SKM-1 treated with dmso at 0.1 percent for 144 hours (cell line): ENCODE measurements at regions not wholly inside any gene's neighbourhood (a gene's known extent, or its start where the extent isn't known, plus 50 kb on each side); places are given as distances from the start of the nearest gene placed in this dataset.
A peak's percentile ranks its signal among the peaks of the same experiment; 100 is the strongest.

Experiments used
- DNase-seq: peaks from one replicate; lab custom pipeline; 2025; ENCODE audit not compliant: unreplicated experiment; lab: John Stamatoyannopoulos, UW

DNA sequence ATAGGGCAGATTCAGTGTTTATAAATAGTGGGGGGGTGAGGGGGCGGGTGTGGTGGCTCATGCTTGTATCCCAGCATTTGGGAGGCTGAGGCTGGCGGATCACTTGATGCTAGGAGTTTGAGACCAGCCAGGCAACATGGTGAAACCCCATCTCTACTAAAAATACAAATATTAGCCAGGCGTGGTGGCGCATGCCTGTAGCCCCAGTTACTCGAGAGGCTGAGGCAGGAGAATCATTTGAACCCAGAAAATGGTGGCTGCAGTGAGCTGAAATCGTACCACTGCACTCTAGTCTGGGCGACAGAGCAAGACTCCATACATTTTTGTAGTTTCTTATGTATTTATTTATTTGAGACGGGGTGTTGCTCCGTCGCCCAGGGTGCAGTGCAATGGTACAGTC lies 109.0 kb upstream of the ZNF217 start:
- no peak for DNase-seq

DNA sequence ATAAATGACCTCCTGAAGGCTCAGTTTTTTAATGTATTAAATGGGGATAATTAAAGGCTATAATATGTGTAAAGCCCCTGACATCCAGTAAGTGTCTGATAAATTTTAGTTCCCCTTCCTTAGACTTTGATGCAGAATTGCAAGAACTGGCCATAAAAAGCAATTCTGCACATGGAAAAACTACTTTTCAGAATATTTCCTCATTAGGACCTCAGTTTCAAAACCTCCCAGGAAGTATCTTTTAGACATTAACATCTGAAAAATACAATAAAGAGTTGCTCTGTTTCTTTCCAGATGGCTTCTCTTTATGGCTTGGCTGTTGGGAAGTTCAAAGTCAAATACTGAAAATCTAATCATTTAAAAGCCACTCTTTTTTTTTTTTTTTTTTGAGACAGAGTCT lies 106.3 kb upstream of the ZNF217 start:
- DNase-seq = no peak

DNA sequence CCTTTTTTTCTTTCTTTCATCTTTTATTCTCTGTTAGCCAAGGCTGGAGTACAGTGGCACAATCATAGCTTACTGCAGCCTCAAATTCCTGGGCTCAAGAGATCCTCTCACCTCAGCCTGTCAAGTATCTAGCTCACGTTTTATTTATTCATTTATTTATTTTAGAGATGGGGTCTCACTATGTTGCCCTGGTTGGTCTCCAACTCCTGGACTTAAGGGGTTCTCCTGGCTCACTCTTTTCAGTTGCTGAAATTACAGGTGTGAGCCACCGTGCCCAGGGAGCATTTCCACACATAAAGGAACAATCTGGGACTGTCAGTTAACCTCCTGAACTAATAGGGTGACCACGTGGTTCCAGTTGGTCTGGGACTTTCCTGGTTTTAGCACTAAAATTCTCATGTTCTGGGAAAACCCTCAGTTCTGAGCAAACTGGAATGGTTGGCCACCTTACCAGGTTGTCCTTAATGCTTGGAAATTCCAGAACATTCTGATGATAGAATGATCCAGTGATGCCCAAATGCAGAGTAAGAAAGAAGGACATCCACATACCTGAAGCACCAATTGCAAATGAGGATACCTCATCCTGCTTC lies 105.5 kb upstream of the ZNF217 start:
- no peak for DNase-seq

DNA sequence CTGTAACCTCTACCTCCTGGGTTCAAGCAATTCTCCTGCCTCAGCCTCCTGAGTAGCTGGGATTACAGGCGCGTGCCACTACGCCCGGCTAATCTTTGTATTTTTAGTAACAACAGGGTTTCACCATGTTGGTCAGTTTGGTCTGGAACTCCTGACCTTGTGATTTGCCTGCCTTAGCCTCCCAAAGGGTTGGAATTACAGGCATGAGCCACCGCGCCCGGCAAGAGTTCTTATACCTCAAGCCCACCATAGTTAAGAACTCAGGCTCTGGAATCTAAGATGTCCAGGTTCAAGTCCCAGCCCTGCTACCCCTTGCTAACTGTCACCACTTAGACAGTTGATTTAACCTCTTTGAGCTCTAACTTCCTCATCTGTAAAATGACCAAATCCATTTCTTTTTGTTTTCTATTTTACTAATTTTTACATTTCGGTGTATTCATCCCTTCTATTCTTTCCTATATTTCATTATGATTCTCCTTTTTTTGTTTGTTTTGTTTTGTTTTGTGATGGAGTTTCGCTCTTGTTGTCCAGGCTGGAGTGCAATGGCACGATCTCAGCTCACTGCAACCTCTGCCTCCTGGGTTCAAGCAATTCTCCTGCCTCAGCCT lies 104.8 kb upstream of the ZNF217 start:
- DNase-seq = peak; percentile 47

DNA sequence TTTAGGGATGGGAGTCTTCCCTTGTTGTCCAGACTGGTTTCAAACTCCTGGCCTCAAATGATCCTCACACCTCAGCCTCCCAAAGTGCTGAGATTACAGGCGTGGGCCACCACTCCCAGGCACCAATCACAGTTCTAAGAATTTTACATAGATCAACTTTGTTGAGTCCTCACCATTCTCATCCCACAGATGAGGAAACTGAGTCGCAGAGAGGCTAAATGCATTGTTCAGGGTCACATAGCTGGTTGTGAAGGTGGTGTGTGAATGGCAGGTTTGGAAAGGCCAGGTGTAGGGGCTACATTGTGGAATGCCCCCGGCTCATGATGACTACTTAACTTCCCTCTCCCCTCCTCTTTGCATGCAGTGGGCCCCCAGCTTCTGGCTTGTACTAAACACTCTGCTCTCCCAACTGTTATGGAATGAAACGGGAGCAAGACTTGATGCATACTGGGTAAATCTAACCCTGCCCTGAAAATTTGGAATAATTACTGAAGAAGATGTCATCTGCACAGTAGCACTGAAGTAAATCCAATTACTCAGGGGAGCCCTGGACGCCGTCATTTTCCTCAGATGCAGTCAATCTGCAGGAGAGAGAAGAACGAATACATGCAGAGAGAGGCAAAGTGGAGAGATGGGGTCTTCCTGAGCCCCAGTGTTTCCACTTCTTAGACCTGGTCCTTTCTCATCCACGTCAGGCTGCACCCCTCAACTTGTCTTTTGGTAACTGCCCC lies 102.3 kb upstream of the ZNF217 start:
- no peak for DNase-seq

DNA sequence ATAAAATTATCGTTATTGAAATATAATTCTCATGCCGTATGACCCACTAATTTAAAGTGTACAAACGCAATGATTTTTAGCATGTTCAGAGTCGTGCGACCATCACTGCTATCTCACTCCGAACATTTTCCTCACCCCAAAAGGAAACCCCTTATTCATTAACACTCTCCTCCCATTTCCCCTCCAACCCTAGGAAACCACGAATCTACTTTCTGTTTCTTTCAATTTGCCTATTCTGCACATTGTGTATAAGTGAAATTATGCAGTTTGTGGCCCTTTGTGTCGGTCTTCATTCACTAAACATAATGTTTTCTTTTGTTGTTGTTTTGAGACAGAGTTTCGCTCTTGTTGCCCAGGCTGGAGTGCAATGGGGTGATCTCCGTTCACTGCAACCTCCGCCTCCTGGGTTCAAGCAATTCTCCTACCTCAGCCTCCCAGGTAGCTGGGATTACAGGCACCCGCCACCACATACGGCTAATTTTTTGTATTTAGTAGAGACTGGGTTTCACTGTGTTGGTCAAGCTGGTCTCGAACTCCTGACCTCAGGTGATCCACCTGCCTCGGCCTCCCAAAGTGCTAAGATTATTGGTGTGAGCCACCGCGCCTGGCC lies 99.7 kb upstream of the ZNF217 start:
- DNase-seq = no peak

DNA sequence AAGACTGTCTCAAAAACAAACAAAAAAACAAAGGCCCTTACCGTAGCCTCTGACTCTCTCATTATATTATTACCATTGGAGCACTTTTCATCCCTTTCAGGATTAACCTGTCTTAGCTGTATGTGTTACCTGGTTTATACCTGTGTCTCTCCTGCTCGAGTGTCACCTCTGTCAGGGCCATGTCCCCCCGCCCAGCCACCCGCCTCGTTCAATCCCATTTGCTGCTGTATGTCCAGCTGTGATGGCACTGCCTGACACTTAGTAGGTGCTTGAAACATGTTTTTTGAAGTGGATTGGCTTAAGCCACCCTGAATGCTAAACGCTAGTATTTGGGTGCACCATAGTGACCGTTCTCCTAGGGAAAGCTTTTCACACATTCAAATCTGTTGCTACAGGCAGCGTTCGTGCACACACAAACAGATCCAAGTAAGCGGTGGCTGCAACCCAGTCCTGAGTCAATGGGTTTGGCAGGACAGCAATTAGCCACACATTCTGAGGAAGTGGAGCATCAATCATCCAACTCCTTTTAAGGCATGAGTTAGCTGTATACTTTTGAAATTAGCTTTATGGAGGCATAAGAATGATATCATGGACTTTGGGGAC lies 98.9 kb upstream of the ZNF217 start:
- no peak for DNase-seq

DNA sequence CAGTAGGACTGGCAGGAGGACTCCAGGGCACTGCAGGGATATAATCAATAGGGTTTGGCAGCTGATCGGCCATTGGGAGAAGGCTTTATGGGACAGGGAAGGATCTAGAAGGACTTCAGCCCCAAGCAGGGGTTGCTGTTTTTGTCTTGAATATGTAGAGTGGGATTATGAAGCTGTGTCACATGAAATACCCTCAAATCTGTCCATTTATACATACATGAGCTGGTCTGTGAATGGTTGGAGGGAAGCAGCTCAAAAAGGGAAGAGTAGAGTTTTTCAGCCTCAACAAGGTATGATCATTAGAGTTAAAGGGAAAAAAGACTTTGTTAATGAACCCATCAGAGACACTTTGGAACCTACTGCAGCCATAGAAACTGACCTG lies 98.2 kb upstream of the ZNF217 start:
- DNase-seq = no peak

DNA sequence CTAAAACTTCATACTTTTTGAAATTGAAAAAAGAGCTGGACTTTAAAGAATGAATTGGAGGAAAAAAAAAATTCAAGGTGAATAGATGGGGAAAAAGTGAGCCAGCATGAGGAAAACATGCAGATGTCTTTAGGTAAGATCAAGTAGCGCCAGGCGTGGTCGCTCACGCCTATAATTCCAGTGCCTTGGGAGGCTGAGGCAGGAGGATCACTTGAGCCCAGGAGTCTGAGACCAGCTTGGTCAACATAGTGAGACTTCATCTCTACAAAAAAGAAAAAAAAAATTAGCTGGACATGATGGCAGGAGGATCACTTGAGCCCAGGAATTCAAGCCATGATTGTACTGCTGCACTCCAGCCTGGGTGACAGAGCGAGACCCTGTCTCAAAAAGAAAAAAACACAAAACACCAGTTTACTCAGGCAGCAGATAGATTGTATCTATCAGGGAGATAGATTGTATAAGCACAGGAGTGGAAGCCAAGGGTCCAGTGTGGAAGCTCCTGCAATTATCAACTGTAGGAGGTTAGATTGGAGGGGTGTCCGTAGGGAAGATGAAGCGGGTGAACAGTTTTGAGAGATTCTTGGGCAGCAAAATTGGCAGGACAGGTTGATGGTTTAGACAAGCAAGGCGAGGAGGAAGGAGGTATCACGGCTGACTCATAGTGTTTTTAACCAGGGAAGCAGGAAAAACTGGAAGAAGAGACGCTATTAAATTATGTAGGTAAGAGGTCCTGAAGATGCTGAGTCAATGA lies 97.6 kb upstream of the ZNF217 start:
- DNase-seq = no peak

DNA sequence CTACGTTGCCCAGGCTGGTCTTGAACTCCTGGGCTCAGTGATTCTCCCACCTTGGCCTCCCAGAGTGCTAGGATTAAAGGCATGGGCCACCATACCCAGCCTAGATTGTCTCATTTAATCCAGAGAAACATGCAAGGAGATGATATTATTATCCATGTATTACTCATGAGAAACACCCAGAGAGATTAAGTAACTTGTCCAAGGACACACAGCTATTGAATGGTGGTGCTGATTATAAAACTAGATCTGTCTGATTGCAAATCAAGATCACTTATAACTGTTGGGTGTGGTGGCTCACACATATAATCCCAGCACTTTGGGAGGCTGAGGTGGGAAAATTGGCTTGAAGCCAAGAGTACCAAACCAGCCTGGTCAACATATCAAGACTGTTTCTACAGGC lies 94.4 kb upstream of the ZNF217 start:
- no peak for DNase-seq

DNA sequence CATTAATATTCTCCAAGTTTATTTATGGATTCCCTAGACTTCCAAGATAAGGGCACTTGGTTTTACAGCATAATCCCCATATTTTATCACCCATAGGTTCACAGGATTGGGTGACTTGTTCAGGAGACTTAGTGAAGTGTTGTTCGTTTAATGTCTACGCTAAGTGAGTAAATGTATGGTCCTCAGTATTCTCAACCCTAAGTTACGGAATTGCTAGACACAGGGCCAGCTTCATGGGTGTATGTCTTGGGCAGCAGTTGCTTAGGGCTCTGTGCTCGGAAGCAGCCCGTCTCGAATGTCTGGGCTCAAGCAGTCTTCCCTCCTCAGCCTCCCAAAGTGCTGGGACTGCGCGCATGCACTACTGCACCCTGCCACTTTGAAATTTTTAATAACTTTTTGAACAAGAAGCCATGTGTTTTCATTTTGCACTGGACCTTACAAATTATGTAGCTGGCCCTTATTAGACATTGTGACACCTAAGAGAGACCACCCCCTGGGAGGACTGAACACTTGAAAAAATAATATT lies 91.5 kb upstream of the ZNF217 start:
- DNase-seq = no peak

DNA sequence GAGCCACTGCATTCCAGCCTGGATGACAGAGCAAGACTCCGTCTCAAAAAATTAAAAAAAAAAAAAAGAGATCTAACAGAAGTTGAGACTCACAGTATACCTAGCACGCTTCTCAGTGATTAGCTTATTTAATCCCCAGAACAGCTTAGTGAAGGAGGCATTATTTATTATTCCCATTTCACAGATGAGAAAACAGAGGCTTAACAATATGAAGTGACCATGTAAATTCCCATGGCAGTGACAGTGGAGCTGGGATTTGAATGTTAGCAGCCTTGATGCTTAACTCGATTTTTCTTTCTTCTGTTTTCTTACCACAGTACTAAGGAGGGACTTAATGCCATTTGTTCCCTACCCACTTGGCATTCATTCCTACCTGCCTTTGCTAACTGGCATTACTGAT lies 89.9 kb upstream of the ZNF217 start:
- no peak for DNase-seq

DNA sequence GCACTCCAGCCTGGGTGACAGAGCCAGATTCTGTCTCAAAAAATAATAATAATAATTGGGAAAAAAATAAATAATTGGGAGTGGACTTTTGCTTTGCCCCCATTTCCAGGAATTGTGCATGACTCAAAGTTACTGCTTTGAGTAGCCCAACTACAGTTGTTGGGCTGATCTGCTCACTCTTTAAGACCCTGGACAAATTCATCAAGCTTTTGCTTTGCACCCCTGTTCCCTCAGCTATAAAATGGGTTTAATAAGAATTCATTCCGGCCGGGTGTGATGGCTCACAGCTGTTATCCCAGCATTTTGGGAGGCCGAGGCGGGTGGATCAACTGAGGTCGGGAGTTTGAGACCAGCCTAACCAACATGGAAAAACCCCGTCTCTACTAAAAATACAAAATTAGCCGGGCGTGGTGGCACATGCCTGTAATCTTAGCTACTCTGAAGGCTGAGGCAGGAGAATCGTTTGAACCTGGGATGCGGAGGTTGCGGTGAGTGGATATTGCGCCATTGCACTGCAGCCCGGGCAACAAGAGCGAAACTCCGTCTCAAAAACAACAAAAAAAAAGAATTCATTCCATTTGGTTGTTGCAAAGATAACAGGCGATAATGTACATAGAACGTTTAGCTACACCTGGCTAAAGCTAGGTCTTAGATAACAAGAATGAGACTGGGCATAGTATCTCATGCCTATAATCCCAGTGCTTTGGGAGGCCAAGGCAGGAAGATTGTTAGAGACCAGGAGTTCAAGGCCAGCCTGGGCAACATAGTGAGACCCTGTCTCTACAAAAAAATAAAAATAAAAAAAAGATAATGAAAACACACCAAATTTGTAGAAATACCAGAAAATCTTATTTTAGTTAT lies 87.9 kb upstream of the ZNF217 start:
- no peak for DNase-seq

DNA sequence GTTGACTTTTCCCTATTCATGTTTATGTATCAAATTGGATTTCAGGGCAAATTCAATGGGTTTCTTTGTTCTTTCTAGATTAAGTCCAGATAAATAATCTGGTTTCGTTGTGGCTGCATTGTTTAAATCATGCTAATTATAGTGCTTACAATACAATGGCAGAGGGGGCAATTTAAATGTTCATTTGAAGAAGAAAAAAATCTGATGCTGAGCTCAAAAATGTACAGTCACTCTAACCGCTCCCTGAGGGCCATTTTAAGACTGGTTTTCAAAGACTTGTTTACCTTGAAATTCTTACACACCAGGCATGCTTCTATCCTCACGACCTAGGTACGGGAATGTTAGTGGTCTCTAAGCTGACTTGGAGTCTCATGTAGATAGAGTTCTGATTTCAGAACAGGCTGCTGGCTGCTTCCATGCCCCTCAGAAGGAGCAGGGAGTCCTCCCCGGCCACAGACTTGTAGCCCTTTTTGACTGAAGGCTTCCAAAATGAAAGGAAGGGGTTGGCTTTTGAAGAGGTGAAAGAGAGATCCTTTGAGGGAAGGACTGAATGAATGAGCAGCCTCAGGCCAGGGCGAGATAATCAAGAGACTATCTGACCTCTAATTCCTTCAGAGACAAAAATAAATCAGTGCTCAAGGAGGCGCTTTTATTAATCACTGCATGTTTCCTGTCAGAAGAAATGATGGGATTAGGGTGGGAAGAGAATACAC lies 86.1 kb upstream of the ZNF217 start:
- DNase-seq = no peak

DNA sequence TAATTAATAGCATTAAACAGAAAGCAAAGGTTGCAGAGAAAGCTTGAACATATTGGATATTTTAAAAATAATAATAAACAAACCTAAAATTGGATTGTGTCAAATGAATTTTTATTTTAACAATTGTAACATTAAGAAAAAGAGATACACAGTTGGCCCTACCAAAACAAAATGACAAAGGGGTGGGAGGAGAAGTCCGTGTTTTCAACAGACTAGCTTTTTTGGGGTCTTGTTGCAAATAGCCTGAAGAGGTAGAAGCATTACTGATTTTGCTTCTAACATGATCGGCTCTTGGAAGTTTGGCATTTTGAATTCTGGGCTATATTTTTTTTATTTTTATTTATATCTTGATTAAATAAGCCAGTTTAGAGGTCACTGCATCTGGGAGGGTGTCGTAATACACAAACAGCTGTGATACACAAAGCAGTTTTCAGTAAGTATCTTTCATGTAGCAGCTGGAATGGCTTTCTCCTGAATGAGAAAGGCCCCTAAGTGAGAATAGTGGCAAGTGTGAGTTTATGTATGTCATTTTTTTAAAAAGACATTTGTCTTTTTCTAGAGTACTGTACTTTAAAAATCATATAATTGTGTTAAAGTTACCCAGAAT lies 85.5 kb upstream of the ZNF217 start:
- no peak for DNase-seq

DNA sequence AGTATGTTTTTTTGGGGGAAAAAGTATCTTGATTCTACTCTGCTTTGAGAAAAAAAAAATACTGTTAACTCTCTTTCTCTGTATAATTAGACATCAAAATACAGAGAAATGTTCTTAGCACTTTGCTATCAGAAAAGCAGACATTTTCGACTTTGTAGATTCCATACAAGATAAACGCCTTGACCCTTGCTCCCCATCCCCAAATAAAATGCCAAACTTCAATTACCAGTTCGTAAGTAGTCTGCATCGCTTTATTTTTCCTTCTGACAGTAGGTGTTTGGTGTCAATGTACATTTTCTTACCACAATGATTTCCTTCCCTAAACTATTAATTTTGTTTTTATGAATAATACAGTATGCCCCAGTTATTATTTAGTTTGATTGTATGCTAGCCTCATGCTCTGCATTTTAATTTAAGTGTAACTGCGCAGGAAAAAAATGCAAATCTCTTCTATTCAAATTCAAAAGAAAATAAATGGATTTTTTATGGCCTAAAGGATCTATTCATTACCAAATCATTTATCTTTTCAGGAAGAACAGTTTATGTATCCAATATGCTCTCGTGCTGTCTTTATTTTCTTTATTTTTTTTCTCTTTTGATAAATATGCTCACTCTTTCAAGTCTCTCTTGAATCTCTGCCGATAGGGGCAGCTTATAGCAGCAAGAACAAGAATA lies 84.8 kb upstream of the ZNF217 start:
- no peak for DNase-seq

DNA sequence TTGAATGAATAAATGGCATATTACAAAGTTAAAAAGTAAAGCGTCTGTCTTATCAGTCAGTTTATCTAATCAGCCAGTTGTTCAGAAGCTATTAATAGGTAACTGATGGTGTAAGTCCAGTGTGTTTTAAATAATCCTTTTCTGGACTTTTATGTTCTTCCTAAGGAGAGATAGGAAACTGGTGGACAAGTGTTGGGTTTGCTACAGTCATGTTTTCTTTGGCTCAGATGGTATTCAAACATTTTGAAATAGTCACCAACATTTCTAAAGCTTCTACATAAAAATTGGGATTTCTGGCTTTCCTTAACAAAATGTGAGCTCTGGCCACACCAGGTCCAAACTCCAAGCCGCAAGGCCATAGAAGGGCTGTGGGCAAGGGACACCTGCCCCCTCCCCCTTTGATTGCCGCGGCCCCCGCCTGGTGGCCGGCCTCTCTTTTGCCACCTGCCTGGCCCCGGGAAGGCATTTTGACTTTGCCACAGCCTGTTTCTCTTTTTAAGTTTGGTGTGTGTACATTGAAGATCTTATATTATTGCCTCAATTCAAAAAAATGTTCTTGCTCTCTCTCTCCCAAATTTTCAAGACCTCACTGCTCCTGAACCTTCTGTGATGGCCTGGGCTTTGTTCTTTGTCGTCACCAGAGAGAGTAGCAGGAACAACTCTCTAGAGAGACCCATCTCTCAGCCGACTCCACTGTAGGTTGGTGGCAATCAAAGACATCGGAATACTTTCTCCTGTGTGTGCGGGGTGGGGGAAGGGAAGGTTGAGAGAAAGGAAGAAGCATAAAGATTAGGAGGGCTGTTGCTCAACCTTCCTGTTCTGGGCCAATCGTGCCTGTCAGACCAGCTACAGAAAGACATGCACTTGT lies 84.0 kb upstream of the ZNF217 start:
- peak; percentile 90 for DNase-seq
